ENCODE measurements at regions not wholly inside any gene's neighbourhood (a gene's known extent, or its start where the extent isn't known, plus 50 kb on each side); places are given as distances from the start of the nearest gene placed in this dataset.

GRCh38 chr15:98568382-98569017 lies 79.8 kb upstream of the IGF1R start:
- POLR2A ChIA-PET: no interaction called here
- H3K36me3 Mint-ChIP-seq: no peaks in the 10 kb centered on the region
- no peaks in the 10 kb centered on the region for H3K4me1 Mint-ChIP-seq
- H3K4me3 Mint-ChIP-seq: no peak overlapping the region
- no peak overlapping the region for H3K27ac Mint-ChIP-seq
- H3K27me3 Mint-ChIP-seq (ENCODE audit: low read depth): no peaks in the 10 kb centered on the region
- TF ChIP-seq E2F5 (CRISPR knock-in tag; IDR thresholded peaks at IDR 0.05): no peak
- TF ChIP-seq SP1 (CRISPR knock-in tag; conservative IDR thresholded peaks at IDR 0.05): no peak
- no peak for TF ChIP-seq FOXP1 (CRISPR knock-in tag; IDR thresholded peaks at IDR 0.05; ENCODE audit: borderline replicate concordance)
- no peak for TF ChIP-seq NR3C1 (CRISPR knock-in tag; conservative IDR thresholded peaks at IDR 0.05; ENCODE audit: low read depth)
- TF ChIP-seq ZNF416 (CRISPR knock-in tag; IDR thresholded peaks at IDR 0.05): no peak
- TF ChIP-seq IRF2 (CRISPR knock-in tag; IDR thresholded peaks at IDR 0.05; ENCODE audit: borderline replicate concordance, low read depth): no peak
- TF ChIP-seq ZNF512 (CRISPR knock-in tag; IDR thresholded peaks at IDR 0.05; ENCODE audit: borderline replicate concordance): no peak
- no peak for TF ChIP-seq GRHL2 (CRISPR knock-in tag; IDR thresholded peaks at IDR 0.05; ENCODE audit: insufficient replicate concordance, severe bottlenecking)
- no peak for TF ChIP-seq ZNF423 (CRISPR knock-in tag; IDR thresholded peaks at IDR 0.05)
- no peak for TF ChIP-seq TP53 (CRISPR knock-in tag; IDR thresholded peaks at IDR 0.05)
- no peak for TF ChIP-seq OVOL2 (CRISPR knock-in tag; IDR thresholded peaks at IDR 0.05; ENCODE audit: borderline replicate concordance)
- no peak for TF ChIP-seq ZNF425 (CRISPR knock-in tag; conservative IDR thresholded peaks at IDR 0.05)
- TF ChIP-seq ZNF396 (CRISPR knock-in tag; IDR thresholded peaks at IDR 0.05; ENCODE audit: borderline replicate concordance): no peak
- TF ChIP-seq ARID4B (CRISPR knock-in tag; IDR thresholded peaks at IDR 0.05; ENCODE audit: borderline replicate concordance): no peak
- no peak for TF ChIP-seq ATF6 (CRISPR knock-in tag; IDR thresholded peaks at IDR 0.05)
- TF ChIP-seq MXD4 (CRISPR knock-in tag; IDR thresholded peaks at IDR 0.05; ENCODE audit: borderline replicate concordance): no peak
- TF ChIP-seq ZBTB43 (CRISPR knock-in tag; IDR thresholded peaks at IDR 0.05): no peak
- no peak for TF ChIP-seq ETV6 (CRISPR knock-in tag; IDR thresholded peaks at IDR 0.05)
- no peaks in the 10 kb centered on the region for H3K9me3 Mint-ChIP-seq
- CTCF ChIA-PET: interaction anchor here (0.8 to 2.8 kb wide), 13 partner anchors 9 to 313 kb away, joined by 3 to 22 read pairs (median 4); no protein-coding TSS in a partner anchor
- ATAC-seq (no peak), DNase-seq (ENCODE audit: low spot score) (no peak)

All from WTC11 (cell line).